ENCODE measurements at regions not wholly inside any gene's neighbourhood (a gene's known extent, or its start where the extent isn't known, plus 50 kb on each side); places are given as distances from the start of the nearest gene placed in this dataset.

DNA sequence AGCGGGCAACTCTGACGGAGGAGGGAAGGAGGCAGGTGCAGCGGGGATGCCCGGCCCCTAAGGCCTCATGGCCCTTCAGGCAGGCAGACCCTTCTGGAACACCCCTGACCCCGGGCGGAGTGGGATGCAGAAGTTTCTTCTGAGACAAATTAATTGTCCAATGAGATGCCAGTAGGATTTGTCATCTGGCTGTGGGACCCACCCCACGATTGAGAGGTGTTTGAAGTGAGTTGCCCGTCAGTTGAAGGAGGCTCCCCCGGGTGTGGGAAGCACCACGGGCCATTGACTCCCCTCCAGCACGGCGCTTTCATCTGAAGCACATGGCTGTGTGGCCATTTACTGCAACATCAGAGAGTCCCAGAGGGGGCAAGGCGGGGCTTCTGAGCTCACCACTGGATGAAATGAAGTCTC, 527.8 kb downstream of the BRD1 start:
- POLR2A ChIA-PET, result no interaction called here
- no peaks in the 10 kb centered on the region for H3K9me3 Mint-ChIP-seq (ENCODE audit: insufficient read depth)
- no peak for ATAC-seq (ENCODE audit: low read depth)

DNA sequence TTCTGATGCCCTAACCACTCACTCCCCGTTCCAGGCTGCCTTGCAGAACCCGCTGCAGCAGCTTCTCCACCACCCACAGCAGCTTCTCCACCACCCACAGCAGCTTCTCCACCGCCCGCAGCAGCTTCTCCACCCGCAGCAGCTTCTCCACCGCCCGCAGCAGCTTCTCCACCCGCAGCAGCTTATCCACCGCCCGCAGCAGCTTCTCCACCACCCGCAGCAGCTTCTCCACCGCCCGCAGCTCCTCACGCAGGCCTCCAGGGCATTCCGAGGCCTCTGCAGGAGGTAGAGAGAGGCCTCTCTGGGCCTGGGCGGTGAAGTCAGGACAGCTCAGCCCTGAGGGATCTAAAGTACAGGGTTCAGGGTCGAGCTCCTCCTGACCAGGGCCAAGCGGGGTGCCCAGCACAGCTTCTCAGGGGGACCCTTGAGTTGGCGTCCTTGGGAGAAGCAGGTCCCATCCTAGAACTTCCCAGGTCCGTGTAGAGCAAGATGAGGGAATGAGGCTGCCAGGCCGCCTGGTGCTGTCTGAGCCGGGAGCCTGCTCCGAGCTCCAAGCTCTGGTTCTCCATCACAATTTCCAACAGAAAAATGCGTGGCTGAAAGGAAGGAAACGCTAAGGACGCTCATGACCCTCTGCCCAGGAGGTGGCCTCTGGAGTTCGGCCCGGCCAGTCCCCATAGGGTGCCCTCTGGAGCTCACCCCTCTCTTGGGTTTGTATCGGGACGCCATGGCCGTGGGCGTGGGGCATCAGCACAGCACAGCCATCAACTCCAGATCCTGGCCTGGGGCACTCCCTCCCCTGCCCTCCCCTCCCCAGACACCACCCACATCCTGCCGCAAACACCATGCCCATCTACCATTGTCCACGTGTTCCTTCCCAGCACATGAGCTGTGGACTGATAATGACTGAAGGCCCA, 528.6 kb downstream of the BRD1 start:
- peaks cover 8% of the 10 kb centered on the region for H3K27me3 Mint-ChIP-seq
- Histone ChIP-seq H4K20me1 (ENCODE audit: control insufficient read depth, insufficient read depth, low read length, poor library complexity, severe bottlenecking) (no peaks in the 10 kb centered on the region), H3K79me2 (ENCODE audit: control insufficient read depth, insufficient read depth, low read length) (no peaks in the 10 kb centered on the region), H3K9me3 (ENCODE audit: control extremely low read depth in 1 of 3, control insufficient read depth in 2 of 3, insufficient read depth in 1 of 3, low read length in 2 of 3) (peaks cover 0 to 65% (median 0%) of the 10 kb centered on the region in 3 donors), H3K36me3 (replicated peaks in 1 of 2; ENCODE audit: control extremely low read depth in 1 of 2, control insufficient read depth in 1 of 2, extremely low read depth in 1 of 2, insufficient read depth in 2 of 2, low read length in 1 of 2) (no peaks in the 10 kb centered on the region), H3K4me2 (replicated peaks; ENCODE audit: low read depth, low read length, poor library complexity, severe bottlenecking) (no peak overlapping the region), H3K9ac (ENCODE audit: low read length) (no peak overlapping the region), H3K27ac (ENCODE audit: low read length in 2 of 2) (no peak overlapping the region), H3K4me1 (ENCODE audit: control insufficient read depth in 2 of 2, insufficient read depth in 2 of 2, low read length in 2 of 2) (no peaks in the 10 kb centered on the region), H2AFZ (ENCODE audit: insufficient read depth, low read depth, low read length, poor library complexity, severe bottlenecking) (no peak overlapping the region), H3K27me3 (replicated peaks in 1 of 4; ENCODE audit: control extremely low read depth in 1 of 4, control insufficient read depth in 3 of 4, insufficient read depth in 4 of 4, low read length in 3 of 4) (peaks cover 0 to 3% (median 0%) of the 10 kb centered on the region in 4 experiments), H3K4me3 (ENCODE audit: control extremely low read depth in 1 of 5, extremely low read depth in 1 of 5, insufficient read depth in 1 of 5, low read depth in 2 of 5, low read length in 4 of 5) (no peak overlapping the region)
- no peaks in the 10 kb centered on the region for H3K4me1 Mint-ChIP-seq
- no peak overlapping the region for H3K4me3 Mint-ChIP-seq
- CTCF ChIA-PET, result no interaction called here
- no peak for TF ChIP-seq EZH2 (IDR thresholded peaks at IDR 0.05; ENCODE audit: borderline replicate concordance, insufficient read depth, low read depth, low read length, poor library complexity, severe bottlenecking)
- TF ChIP-seq, protein P1, sequence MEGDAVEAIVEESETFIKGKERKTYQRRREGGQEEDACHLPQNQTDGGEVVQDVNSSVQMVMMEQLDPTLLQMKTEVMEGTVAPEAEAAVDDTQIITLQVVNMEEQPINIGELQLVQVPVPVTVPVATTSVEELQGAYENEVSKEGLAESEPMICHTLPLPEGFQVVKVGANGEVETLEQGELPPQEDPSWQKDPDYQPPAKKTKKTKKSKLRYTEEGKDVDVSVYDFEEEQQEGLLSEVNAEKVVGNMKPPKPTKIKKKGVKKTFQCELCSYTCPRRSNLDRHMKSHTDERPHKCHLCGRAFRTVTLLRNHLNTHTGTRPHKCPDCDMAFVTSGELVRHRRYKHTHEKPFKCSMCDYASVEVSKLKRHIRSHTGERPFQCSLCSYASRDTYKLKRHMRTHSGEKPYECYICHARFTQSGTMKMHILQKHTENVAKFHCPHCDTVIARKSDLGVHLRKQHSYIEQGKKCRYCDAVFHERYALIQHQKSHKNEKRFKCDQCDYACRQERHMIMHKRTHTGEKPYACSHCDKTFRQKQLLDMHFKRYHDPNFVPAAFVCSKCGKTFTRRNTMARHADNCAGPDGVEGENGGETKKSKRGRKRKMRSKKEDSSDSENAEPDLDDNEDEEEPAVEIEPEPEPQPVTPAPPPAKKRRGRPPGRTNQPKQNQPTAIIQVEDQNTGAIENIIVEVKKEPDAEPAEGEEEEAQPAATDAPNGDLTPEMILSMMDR (IDR thresholded peaks at IDR 0.05), result no peak
- WGBS (ENCODE audit: insufficient coverage), result 86% methylated on average over 31 of the region's 34 CpGs
- H3K9me3 Mint-ChIP-seq (ENCODE audit: insufficient read depth), result no peaks in the 10 kb centered on the region
- no peak for ATAC-seq (ENCODE audit: low read depth)
- intact Hi-C loops (cut with micrococcal nuclease), result no loop called here
- DNase-seq, result no peak
- POLR2A ChIA-PET, result no interaction called here
- H3K27ac Mint-ChIP-seq, result no peak overlapping the region

More for the DNA sequence above, 527.8 kb downstream of the BRD1 start:
- peaks cover 0 to 5% (median 0%) of the 10 kb centered on the region in 4 experiments for H3K27me3 ChIP-seq (replicated peaks in 1 of 4; ENCODE audit: control extremely low read depth in 1 of 4, control insufficient read depth in 3 of 4, insufficient read depth in 4 of 4, low read length in 3 of 4)
- WGBS (ENCODE audit: insufficient coverage), result 77% methylated on average over 13 of the region's 13 CpGs
- no peaks in the 10 kb centered on the region for H4K20me1 ChIP-seq (ENCODE audit: control insufficient read depth, insufficient read depth, low read length, poor library complexity, severe bottlenecking)
- intact Hi-C loops (cut with micrococcal nuclease), result no loop called here
- H3K79me2 ChIP-seq (ENCODE audit: control insufficient read depth, insufficient read depth, low read length), result no peaks in the 10 kb centered on the region
- CTCF ChIA-PET, result no interaction called here
- TF ChIP-seq, protein P1 (IDR thresholded peaks at IDR 0.05), result no peak
- no peak for TF ChIP-seq EZH2 (IDR thresholded peaks at IDR 0.05; ENCODE audit: borderline replicate concordance, insufficient read depth, low read depth, low read length, poor library complexity, severe bottlenecking)
- no peaks in the 10 kb centered on the region for H3K4me1 ChIP-seq (ENCODE audit: control insufficient read depth in 2 of 2, insufficient read depth in 2 of 2, low read length in 2 of 2)
- no peaks in the 10 kb centered on the region for H3K36me3 ChIP-seq (replicated peaks in 1 of 2; ENCODE audit: control extremely low read depth in 1 of 2, control insufficient read depth in 1 of 2, extremely low read depth in 1 of 2, insufficient read depth in 2 of 2, low read length in 1 of 2)
- Mint-ChIP-seq H3K4me3 (no peak overlapping the region), H3K4me1 (no peaks in the 10 kb centered on the region), H3K27me3 (peaks cover 8% of the 10 kb centered on the region), H3K27ac (no peak overlapping the region)
- no peak overlapping the region for H3K4me2 ChIP-seq (replicated peaks; ENCODE audit: low read depth, low read length, poor library complexity, severe bottlenecking)
- no peak overlapping the region for H3K4me3 ChIP-seq (ENCODE audit: control extremely low read depth in 1 of 5, extremely low read depth in 1 of 5, insufficient read depth in 1 of 5, low read depth in 2 of 5, low read length in 4 of 5)
- H3K9me3 ChIP-seq (ENCODE audit: control extremely low read depth in 1 of 3, control insufficient read depth in 2 of 3, insufficient read depth in 1 of 3, low read length in 2 of 3), result peaks cover 0 to 58% (median 0%) of the 10 kb centered on the region in 3 donors
- DNase-seq, result no peak
- H3K27ac ChIP-seq (ENCODE audit: low read length in 2 of 2), result no peak overlapping the region
- no peak overlapping the region for H2AFZ ChIP-seq (ENCODE audit: insufficient read depth, low read depth, low read length, poor library complexity, severe bottlenecking)
- H3K9ac ChIP-seq (ENCODE audit: low read length), result no peak overlapping the region
